Activated CD8-positive, alpha-beta T cell treated with anti-CD3 and anti-CD28 coated beads for 36 hours (primary cell): ENCODE measurements at regions not wholly inside any gene's neighbourhood (a gene's known extent, or its start where the extent isn't known, plus 50 kb on each side); places are given as distances from the start of the nearest gene placed in this dataset.
"Not testable (repeated sequence)": the region's sequence is repeated elsewhere in the genome, so short reads cannot be mapped to it uniquely, and the experiment has no call there.

ENCODE experiments used
- ATAC-seq: fragments of 200-7000 bp; cut with Tn5 transposase; one replicate; pipeline ENCODE4 v1.10.0; 2021; ENCODE audit warnings: mild to moderate bottlenecking, moderate library complexity
- CTCF ChIA-PET: fragments of 350-600 bp; sonication (Branson Sonifier 250); formaldehyde crosslinking; loops from one replicate; lab custom pipeline; 2021; ENCODE audit warnings: antibody characterized with exemption; lab: Charles Lee
- POLR2A ChIA-PET: fragments of 350-600 bp; sonication (Branson Sonifier 250); formaldehyde crosslinking; loops from one replicate; lab custom pipeline; 2021; ENCODE audit warnings: antibody characterized with exemption; lab: Charles Lee
- DNase-seq: peaks from one replicate; pipeline ENCODE4 v3.0.0-alpha.2; 2020
- H3K27ac Mint-ChIP-seq: one replicate; pipeline ENCODE4 v1.8.0; 2021; ENCODE audit warnings: mild to moderate bottlenecking, mixed read lengths
- H3K27me3 Mint-ChIP-seq: one replicate; pipeline ENCODE4 v1.8.0; 2021; ENCODE audit warnings: mixed read lengths
- H3K36me3 Mint-ChIP-seq: one replicate; pipeline ENCODE4 v1.8.0; 2021; ENCODE audit warnings: low read depth, mixed read lengths
- H3K4me1 Mint-ChIP-seq: one replicate; pipeline ENCODE4 v1.8.0; 2021; ENCODE audit warnings: low read depth, mixed read lengths
- H3K4me3 Mint-ChIP-seq: one replicate; pipeline ENCODE4 v1.8.0; 2021; ENCODE audit warnings: mild to moderate bottlenecking, moderate library complexity, mixed read lengths
- H3K9me3 Mint-ChIP-seq: one replicate; pipeline ENCODE4 v1.8.0; 2021; ENCODE audit warnings: mixed read lengths
- CTCF ChIP-seq: fragments of 200-600 bp; IDR thresholded peaks from one replicate; pipeline ENCODE4 v1.8.0; 2022; ENCODE audit warnings: antibody characterized with exemption, mild to moderate bottlenecking
- intact Hi-C: fragments of 100-400 bp; cut with micrococcal nuclease; formaldehyde crosslinking; loops from one replicate; pipeline ENCODE4 v1.10.0; 2022

GRCh38 chr16:29237971-29238370 lies 168.5 kb downstream of the NPIPB11 start:
- Mint-ChIP-seq H3K4me1 (no peaks in the 10 kb centered on the region), H3K9me3 (peaks cover 9% of the 10 kb centered on the region), H3K27me3 (no peaks in the 10 kb centered on the region), H3K27ac (no peak overlapping the region), H3K36me3 (peaks cover 3% of the 10 kb centered on the region), H3K4me3 (no peak overlapping the region)
- no peak for TF ChIP-seq CTCF
- DNase-seq = no peak
- ChIA-PET POLR2A (no interaction called here), CTCF (no interaction called here)
- intact Hi-C loops = no loop called here
- ATAC-seq = no peak

GRCh38 chr16:29237495-29237894 lies 169.0 kb downstream of the NPIPB11 start:
- DNase-seq, POLR2A ChIA-PET, CTCF ChIA-PET, H3K4me3 Mint-ChIP-seq, intact Hi-C loops, H3K27ac Mint-ChIP-seq, H3K4me1 Mint-ChIP-seq, H3K9me3 Mint-ChIP-seq, H3K36me3 Mint-ChIP-seq, H3K27me3 Mint-ChIP-seq, ATAC-seq: not testable (repeated sequence)

- H3K27me3 Mint-ChIP-seq, intact Hi-C loops, ATAC-seq, CTCF ChIA-PET, H3K27ac Mint-ChIP-seq, H3K4me3 Mint-ChIP-seq, H3K36me3 Mint-ChIP-seq, H3K9me3 Mint-ChIP-seq, DNase-seq, H3K4me1 Mint-ChIP-seq, POLR2A ChIA-PET: not testable (repeated sequence)
These were observed 169.5 kb downstream of the NPIPB11 start for GRCh38 chr16:29237023-29237422.

GRCh38 chr16:29235836-29236370 lies 170.6 kb downstream of the NPIPB11 start:
- ATAC-seq, H3K27ac Mint-ChIP-seq, POLR2A ChIA-PET, H3K4me3 Mint-ChIP-seq, H3K27me3 Mint-ChIP-seq, H3K4me1 Mint-ChIP-seq, H3K36me3 Mint-ChIP-seq, intact Hi-C loops, DNase-seq, H3K9me3 Mint-ChIP-seq: not testable (repeated sequence)
- CTCF ChIA-PET = interaction anchor here (0.6 kb wide), 1 partner anchor 663 kb away, joined by 3 read pairs; no protein-coding TSS in a partner anchor

GRCh38 chr16:29234536-29235275 lies 171.8 kb downstream of the NPIPB11 start:
- H3K27ac Mint-ChIP-seq, H3K36me3 Mint-ChIP-seq, POLR2A ChIA-PET, DNase-seq, H3K4me1 Mint-ChIP-seq, ATAC-seq, intact Hi-C loops, CTCF ChIA-PET, H3K9me3 Mint-ChIP-seq, H3K27me3 Mint-ChIP-seq, H3K4me3 Mint-ChIP-seq: not testable (repeated sequence)

- H3K36me3 Mint-ChIP-seq, ATAC-seq, DNase-seq, POLR2A ChIA-PET, CTCF ChIA-PET, H3K27me3 Mint-ChIP-seq, intact Hi-C loops, H3K4me3 Mint-ChIP-seq, H3K27ac Mint-ChIP-seq, H3K9me3 Mint-ChIP-seq, H3K4me1 Mint-ChIP-seq: not testable (repeated sequence)
These were observed 172.7 kb downstream of the NPIPB11 start for GRCh38 chr16:29233705-29234404.

- Mint-ChIP-seq H3K27me3 (no peaks in the 10 kb centered on the region), H3K36me3 (no peaks in the 10 kb centered on the region), H3K27ac (no peak overlapping the region), H3K4me3 (no peak overlapping the region), H3K4me1 (no peaks in the 10 kb centered on the region), H3K9me3 (no peaks in the 10 kb centered on the region)
- no peak for DNase-seq
- intact Hi-C loops = no loop called here
- CTCF ChIA-PET = no interaction called here
- TF ChIP-seq CTCF = no peak
- no peak for ATAC-seq
- POLR2A ChIA-PET = no interaction called here
These were observed 173.5 kb downstream of the NPIPB11 start for GRCh38 chr16:29232811-29233704.

- ATAC-seq, H3K4me1 Mint-ChIP-seq, H3K4me3 Mint-ChIP-seq, POLR2A ChIA-PET, H3K27ac Mint-ChIP-seq, CTCF ChIA-PET, intact Hi-C loops, H3K36me3 Mint-ChIP-seq, H3K9me3 Mint-ChIP-seq, DNase-seq, H3K27me3 Mint-ChIP-seq: not testable (repeated sequence)
These were observed 174.3 kb downstream of the NPIPB11 start for GRCh38 chr16:29232160-29232705.
